ENCODE measurements at regions not wholly inside any gene's neighbourhood (a gene's known extent, or its start where the extent isn't known, plus 50 kb on each side); places are given as distances from the start of the nearest gene placed in this dataset.

DNA sequence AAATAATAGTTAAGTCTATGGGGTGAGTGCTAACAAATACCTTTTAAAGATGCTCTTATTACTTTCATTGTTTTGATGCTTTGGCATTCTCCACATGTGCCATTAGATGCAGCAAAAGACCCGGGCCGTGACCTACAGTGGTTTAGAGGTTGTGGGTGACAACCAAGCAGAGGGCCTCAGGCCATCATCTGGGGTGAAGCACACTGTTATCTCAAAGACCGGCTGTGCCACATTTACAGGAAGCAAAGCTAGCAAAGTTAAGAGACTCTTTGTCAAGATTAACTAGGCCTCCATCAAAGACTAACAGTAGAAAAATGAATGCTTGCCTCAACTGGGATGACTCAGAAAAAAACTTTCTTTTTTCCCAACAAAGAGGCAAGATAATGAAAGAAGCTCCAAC lies 695.3 kb downstream of the SATB2 start:
- H3K27ac ChIP-seq (ENCODE audit: low read depth, low read length), result no peak overlapping the region
- no peaks in the 10 kb centered on the region for H3K27me3 ChIP-seq (ENCODE audit: control insufficient read depth, insufficient read depth, low read length)
- H3K4me1 ChIP-seq (ENCODE audit: control insufficient read depth, insufficient read depth, low read length), result no peaks in the 10 kb centered on the region
- H3K36me3 ChIP-seq (ENCODE audit: control insufficient read depth, insufficient read depth, low read length), result no peaks in the 10 kb centered on the region
- H3K9ac ChIP-seq (ENCODE audit: low read depth, low read length), result no peak overlapping the region
- no peak overlapping the region for H3K4me3 ChIP-seq (ENCODE audit: low read depth, low read length)
- H3K9me3 ChIP-seq (ENCODE audit: control insufficient read depth, insufficient read depth, low read length), result no peaks in the 10 kb centered on the region

DNA sequence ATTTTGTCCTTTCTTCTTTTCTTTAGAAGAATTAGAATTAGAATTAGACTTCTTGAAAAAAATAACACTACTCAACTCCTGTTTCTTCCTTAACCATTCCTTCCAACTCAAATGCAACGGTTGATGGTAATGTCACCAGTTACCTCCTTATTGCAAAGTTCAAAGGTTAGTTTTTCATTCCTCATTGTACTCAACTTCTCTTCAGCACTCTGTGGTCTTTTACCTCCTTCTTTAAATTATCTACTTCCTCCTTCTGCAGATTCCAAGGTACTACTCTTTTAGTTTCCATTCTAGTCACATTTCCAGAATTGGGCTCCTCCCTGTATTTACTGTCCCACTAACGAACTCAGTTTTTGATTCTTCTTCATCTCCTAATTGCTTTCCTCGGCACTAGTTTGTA lies 700.7 kb downstream of the SATB2 start:
- no peaks in the 10 kb centered on the region for H3K4me1 ChIP-seq (ENCODE audit: control insufficient read depth, insufficient read depth, low read length)
- H3K27ac ChIP-seq (ENCODE audit: low read depth, low read length), result no peak overlapping the region

DNA sequence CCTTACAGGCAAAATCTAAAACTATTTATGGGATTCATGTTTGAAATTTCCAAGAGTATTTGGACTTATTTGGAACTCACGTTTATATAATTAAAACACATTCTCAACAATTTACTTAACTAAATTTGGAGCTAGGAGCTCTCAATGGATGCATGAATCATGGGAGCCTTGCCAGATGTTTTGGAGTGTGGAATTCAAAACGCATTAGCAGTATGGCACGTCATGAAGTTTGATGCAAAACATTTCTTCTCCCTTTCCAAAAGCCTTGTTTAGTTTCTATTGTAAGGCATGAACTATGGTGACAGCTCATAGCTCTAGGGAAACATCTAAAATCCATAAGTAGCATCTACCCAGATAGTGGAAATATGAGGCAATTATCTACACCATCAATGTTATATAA lies 701.6 kb downstream of the SATB2 start:
- Histone ChIP-seq H3K9me3 (ENCODE audit: control insufficient read depth, insufficient read depth, low read length) (no peaks in the 10 kb centered on the region), H3K36me3 (ENCODE audit: control insufficient read depth, insufficient read depth, low read length) (no peaks in the 10 kb centered on the region), H3K27me3 (ENCODE audit: control insufficient read depth, insufficient read depth, low read length) (no peaks in the 10 kb centered on the region), H3K4me1 (ENCODE audit: control insufficient read depth, insufficient read depth, low read length) (no peaks in the 10 kb centered on the region), H3K4me3 (ENCODE audit: low read depth, low read length) (no peak overlapping the region), H3K27ac (ENCODE audit: low read depth, low read length) (no peak overlapping the region), H3K9ac (ENCODE audit: low read depth, low read length) (no peak overlapping the region)

More for the DNA sequence above, 700.7 kb downstream of the SATB2 start:
- no peaks in the 10 kb centered on the region for H3K27me3 ChIP-seq (ENCODE audit: control insufficient read depth, insufficient read depth, low read length)
- no peaks in the 10 kb centered on the region for H3K36me3 ChIP-seq (ENCODE audit: control insufficient read depth, insufficient read depth, low read length)
- H3K4me3 ChIP-seq (ENCODE audit: low read depth, low read length), result no peak overlapping the region
- H3K9me3 ChIP-seq (ENCODE audit: control insufficient read depth, insufficient read depth, low read length), result no peaks in the 10 kb centered on the region
- no peak overlapping the region for H3K9ac ChIP-seq (ENCODE audit: low read depth, low read length)

DNA sequence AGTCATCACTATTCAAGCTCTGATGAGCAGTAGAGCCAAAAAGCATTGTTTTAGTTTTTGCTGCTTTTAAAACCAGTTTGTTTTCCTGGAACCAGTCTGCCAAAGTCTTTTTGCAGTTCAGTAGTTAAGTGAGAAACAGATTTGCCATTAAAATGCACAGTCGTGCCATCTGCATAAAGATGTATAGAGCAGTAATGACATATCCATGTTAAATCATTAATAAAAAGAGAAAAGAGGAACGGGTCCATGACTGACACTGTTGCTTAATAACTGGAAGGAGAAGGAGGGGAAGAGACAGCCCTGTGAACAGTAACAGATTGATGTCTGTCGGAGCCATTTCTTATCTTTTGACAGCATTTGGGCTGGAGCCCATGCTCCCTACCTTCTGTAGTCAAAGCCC lies 704.6 kb downstream of the SATB2 start:
- Histone ChIP-seq H3K4me1 (ENCODE audit: control insufficient read depth, insufficient read depth, low read length) (no peaks in the 10 kb centered on the region), H3K9ac (ENCODE audit: low read depth, low read length) (no peak overlapping the region), H3K36me3 (ENCODE audit: control insufficient read depth, insufficient read depth, low read length) (no peaks in the 10 kb centered on the region), H3K27me3 (ENCODE audit: control insufficient read depth, insufficient read depth, low read length) (no peaks in the 10 kb centered on the region), H3K27ac (ENCODE audit: low read depth, low read length) (no peak overlapping the region), H3K4me3 (ENCODE audit: low read depth, low read length) (no peak overlapping the region), H3K9me3 (ENCODE audit: control insufficient read depth, insufficient read depth, low read length) (no peaks in the 10 kb centered on the region)

DNA sequence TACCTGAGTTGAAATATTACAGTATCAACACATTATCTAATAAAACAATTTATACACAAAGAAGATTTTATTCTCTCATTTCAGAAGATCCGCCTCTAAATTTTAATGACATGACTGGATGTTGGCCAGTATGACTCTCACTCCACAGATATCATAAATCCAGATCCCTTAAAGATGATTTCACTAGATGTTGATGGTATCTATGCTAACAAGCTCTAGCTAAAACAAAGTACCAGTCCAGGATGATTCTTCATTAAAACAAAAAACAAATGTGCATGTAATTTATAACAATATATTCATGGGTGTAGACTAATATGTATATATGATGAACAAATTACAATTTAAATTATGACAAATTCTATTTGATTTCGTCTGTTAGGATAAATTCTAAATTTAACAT lies 708.4 kb downstream of the SATB2 start:
- H3K4me1 ChIP-seq (ENCODE audit: control insufficient read depth, insufficient read depth, low read length), result no peaks in the 10 kb centered on the region
- H3K9me3 ChIP-seq (ENCODE audit: control insufficient read depth, insufficient read depth, low read length), result no peaks in the 10 kb centered on the region
- H3K9ac ChIP-seq (ENCODE audit: low read depth, low read length), result no peak overlapping the region
- no peak overlapping the region for H3K27ac ChIP-seq (ENCODE audit: low read depth, low read length)
- no peaks in the 10 kb centered on the region for H3K27me3 ChIP-seq (ENCODE audit: control insufficient read depth, insufficient read depth, low read length)
- H3K36me3 ChIP-seq (ENCODE audit: control insufficient read depth, insufficient read depth, low read length), result no peaks in the 10 kb centered on the region
- no peak overlapping the region for H3K4me3 ChIP-seq (ENCODE audit: low read depth, low read length)

DNA sequence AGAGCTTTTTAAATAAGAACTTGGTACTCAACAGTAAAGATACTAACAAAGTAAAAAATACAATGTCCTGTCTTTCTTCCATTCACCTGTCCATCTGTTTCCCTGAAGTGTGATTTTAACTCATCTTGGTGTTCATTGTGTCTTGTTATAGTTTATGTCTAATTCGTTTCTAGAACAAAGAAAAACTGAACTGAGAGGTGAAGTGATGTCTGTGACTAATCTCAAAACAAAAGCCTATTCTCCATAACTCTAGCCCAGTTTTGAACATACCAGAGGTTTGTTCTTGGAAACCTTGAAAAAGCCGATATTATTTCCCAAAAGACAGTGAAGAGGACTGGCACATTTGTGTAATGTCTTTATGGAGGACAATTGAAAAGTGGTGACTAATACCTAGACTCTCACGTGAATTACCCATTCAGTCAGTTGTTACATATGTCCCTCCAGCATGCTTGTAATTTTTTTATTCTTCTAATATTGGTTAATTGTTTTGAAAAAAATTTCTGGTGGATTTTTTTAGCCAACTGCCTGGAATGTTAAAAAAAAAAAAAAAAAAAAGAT lies 725.8 kb downstream of the SATB2 start:
- Histone ChIP-seq H3K4me3 (ENCODE audit: low read depth, low read length) (no peak overlapping the region), H3K27me3 (ENCODE audit: control insufficient read depth, insufficient read depth, low read length) (no peaks in the 10 kb centered on the region), H3K36me3 (ENCODE audit: control insufficient read depth, insufficient read depth, low read length) (no peaks in the 10 kb centered on the region), H3K9me3 (ENCODE audit: control insufficient read depth, insufficient read depth, low read length) (no peaks in the 10 kb centered on the region), H3K27ac (ENCODE audit: low read depth, low read length) (no peak overlapping the region), H3K9ac (ENCODE audit: low read depth, low read length) (no peak overlapping the region), H3K4me1 (ENCODE audit: control insufficient read depth, insufficient read depth, low read length) (peaks cover 1% of the 10 kb centered on the region; the same call in 1 of the 2 replicates)

DNA sequence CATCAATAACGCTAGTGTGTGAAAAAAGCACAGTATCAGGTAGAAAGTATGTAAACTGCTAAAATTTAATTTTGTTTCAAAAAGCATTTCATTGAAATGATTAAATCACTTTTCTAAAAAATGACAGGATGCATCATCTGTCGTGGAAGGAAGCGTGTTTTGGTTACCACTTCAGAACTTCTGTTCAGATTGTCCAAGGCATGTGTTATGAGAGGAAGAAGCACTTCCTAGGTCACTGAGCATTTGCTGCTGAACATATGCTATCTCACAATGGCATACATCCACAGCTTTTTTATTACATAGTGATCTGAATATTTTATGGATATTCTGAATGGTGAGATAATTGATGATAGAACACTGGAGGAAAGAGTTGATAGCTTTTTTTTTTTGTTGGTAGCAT lies 737.5 kb downstream of the SATB2 start:
- no peak overlapping the region for H3K9ac ChIP-seq (ENCODE audit: low read depth, low read length)
- H3K9me3 ChIP-seq (ENCODE audit: control insufficient read depth, insufficient read depth, low read length), result no peaks in the 10 kb centered on the region
- no peak overlapping the region for H3K27ac ChIP-seq (ENCODE audit: low read depth, low read length)
- no peaks in the 10 kb centered on the region for H3K4me1 ChIP-seq (ENCODE audit: control insufficient read depth, insufficient read depth, low read length)
- H3K36me3 ChIP-seq (ENCODE audit: control insufficient read depth, insufficient read depth, low read length), result no peaks in the 10 kb centered on the region
- H3K27me3 ChIP-seq (ENCODE audit: control insufficient read depth, insufficient read depth, low read length), result no peaks in the 10 kb centered on the region
- H3K4me3 ChIP-seq (ENCODE audit: low read depth, low read length), result no peak overlapping the region

DNA sequence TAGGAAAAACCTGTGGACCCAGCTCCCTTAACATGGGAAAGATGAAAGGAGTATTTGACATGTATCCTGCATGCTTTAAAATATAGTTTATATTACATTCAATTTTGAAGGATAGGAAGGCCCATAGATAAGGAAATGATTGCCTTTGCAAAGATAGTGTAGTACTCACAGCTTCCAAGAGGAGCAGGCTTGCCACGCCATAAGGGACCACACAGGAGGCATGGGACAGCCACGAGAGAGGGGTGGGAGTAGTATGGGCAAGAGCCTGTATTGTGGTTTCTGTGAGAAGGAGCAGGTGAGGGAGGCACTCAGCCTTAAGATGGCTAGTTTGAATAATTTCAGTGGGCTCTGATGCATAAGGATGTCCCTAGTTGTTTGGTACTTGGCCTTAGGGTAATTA lies 740.3 kb downstream of the SATB2 start:
- Histone ChIP-seq H3K27ac (ENCODE audit: low read depth, low read length) (no peak overlapping the region), H3K4me3 (ENCODE audit: low read depth, low read length) (no peak overlapping the region), H3K27me3 (ENCODE audit: control insufficient read depth, insufficient read depth, low read length) (no peaks in the 10 kb centered on the region), H3K9me3 (ENCODE audit: control insufficient read depth, insufficient read depth, low read length) (no peaks in the 10 kb centered on the region), H3K36me3 (ENCODE audit: control insufficient read depth, insufficient read depth, low read length) (no peaks in the 10 kb centered on the region), H3K4me1 (ENCODE audit: control insufficient read depth, insufficient read depth, low read length) (no peaks in the 10 kb centered on the region), H3K9ac (ENCODE audit: low read depth, low read length) (no peak overlapping the region)

DNA sequence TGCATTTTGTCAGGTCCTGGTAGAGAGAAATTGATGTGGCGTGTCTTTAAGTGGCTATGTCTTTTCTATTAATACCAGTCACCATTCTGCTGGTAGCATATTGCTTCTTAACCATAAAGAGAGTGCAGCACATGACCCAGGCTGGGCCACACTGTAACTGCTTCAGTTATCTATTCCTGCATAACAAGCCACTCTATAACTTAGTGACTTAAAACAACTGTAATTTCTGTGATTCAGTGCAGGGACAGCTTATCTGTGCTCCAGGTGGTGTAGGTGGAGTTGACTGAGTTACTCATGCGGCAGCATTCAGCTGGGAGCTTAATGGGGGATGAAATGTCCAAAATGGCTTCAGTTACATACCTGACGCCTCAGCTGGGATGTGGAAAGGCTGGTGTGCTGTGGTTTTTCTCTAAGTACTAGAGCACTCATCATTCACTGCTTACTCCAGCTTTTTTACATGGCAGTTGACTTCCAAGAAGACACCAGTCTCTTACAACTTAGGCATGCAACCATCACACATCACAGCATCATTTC lies 742.4 kb downstream of the SATB2 start:
- Histone ChIP-seq H3K36me3 (ENCODE audit: control insufficient read depth, insufficient read depth, low read length) (no peaks in the 10 kb centered on the region), H3K4me1 (ENCODE audit: control insufficient read depth, insufficient read depth, low read length) (no peaks in the 10 kb centered on the region), H3K27me3 (ENCODE audit: control insufficient read depth, insufficient read depth, low read length) (no peaks in the 10 kb centered on the region), H3K4me3 (ENCODE audit: low read depth, low read length) (no peak overlapping the region), H3K9me3 (ENCODE audit: control insufficient read depth, insufficient read depth, low read length) (no peaks in the 10 kb centered on the region), H3K27ac (ENCODE audit: low read depth, low read length) (no peak overlapping the region), H3K9ac (ENCODE audit: low read depth, low read length) (no peak overlapping the region)

DNA sequence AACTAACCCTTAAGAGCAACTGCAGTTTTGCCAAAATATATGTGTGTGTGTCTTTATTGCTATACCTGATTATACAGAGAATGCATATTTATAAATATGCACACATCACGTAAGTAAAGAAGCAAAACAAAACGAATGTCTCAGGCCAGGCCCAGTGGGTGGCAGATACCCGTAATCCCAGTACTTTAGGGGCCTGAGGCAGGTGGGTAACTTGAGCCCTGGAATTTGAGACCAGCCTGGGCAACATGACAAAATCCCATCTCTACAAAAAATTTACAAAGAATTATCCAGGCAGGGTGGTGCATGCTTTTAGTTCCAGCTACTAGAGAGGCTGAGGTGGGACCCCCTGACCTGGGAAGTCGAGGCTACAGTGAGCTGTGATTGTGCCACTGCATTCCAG lies 745.3 kb downstream of the SATB2 start:
- H3K27ac ChIP-seq (ENCODE audit: low read depth, low read length), result no peak overlapping the region
- no peaks in the 10 kb centered on the region for H3K4me1 ChIP-seq (ENCODE audit: control insufficient read depth, insufficient read depth, low read length)
- no peaks in the 10 kb centered on the region for H3K27me3 ChIP-seq (ENCODE audit: control insufficient read depth, insufficient read depth, low read length)
- no peak overlapping the region for H3K4me3 ChIP-seq (ENCODE audit: low read depth, low read length)
- no peak overlapping the region for H3K9ac ChIP-seq (ENCODE audit: low read depth, low read length)
- H3K9me3 ChIP-seq (ENCODE audit: control insufficient read depth, insufficient read depth, low read length), result no peaks in the 10 kb centered on the region
- H3K36me3 ChIP-seq (ENCODE audit: control insufficient read depth, insufficient read depth, low read length), result no peaks in the 10 kb centered on the region

DNA sequence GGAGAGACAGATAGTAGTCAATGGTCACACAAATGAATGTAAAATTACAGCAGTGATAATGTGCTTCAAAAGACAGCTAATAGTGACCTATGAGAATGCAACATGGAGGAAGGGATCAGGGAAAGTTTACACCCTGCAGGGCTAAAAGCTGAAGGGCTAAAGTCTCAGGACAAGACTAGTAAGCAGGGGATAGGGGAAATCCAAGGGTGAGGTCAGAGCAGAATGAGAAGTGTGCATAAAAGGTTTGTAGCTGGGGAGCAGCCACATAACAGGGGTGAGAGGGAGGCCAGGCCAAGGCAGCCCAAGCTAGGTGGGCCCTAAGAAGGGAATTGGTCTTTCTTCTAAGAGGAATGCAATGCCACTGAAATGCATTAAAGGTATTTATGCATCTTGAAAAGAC lies 746.3 kb downstream of the SATB2 start:
- no peak overlapping the region for H3K4me3 ChIP-seq (ENCODE audit: low read depth, low read length)
- H3K27me3 ChIP-seq (ENCODE audit: control insufficient read depth, insufficient read depth, low read length), result no peaks in the 10 kb centered on the region
- H3K9me3 ChIP-seq (ENCODE audit: control insufficient read depth, insufficient read depth, low read length), result no peaks in the 10 kb centered on the region
- no peak overlapping the region for H3K9ac ChIP-seq (ENCODE audit: low read depth, low read length)
- H3K27ac ChIP-seq (ENCODE audit: low read depth, low read length), result no peak overlapping the region
- H3K36me3 ChIP-seq (ENCODE audit: control insufficient read depth, insufficient read depth, low read length), result no peaks in the 10 kb centered on the region
- H3K4me1 ChIP-seq (ENCODE audit: control insufficient read depth, insufficient read depth, low read length), result no peaks in the 10 kb centered on the region

DNA sequence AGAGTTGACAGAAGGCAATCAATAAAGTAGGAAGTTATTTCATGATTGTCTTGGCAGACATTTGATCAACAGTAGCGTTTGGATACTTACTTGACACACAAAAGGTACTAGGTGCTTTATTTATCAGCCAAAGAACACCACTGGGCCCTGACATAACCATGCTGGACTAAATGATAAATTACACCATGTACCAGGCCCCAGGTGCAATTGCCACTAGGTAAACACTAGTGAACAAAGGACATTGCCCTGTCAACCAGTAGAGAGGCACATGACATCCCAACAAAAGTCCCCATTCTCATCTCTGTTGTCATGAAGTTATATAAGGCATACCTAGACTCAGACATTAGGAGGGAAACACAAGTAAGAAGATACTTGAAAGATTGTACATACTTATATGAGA lies 747.2 kb downstream of the SATB2 start:
- H3K9me3 ChIP-seq (ENCODE audit: control insufficient read depth, insufficient read depth, low read length), result no peaks in the 10 kb centered on the region
- no peaks in the 10 kb centered on the region for H3K4me1 ChIP-seq (ENCODE audit: control insufficient read depth, insufficient read depth, low read length)
- H3K36me3 ChIP-seq (ENCODE audit: control insufficient read depth, insufficient read depth, low read length), result no peaks in the 10 kb centered on the region
- no peaks in the 10 kb centered on the region for H3K27me3 ChIP-seq (ENCODE audit: control insufficient read depth, insufficient read depth, low read length)
- no peak overlapping the region for H3K27ac ChIP-seq (ENCODE audit: low read depth, low read length)
- H3K4me3 ChIP-seq (ENCODE audit: low read depth, low read length), result no peak overlapping the region
- no peak overlapping the region for H3K9ac ChIP-seq (ENCODE audit: low read depth, low read length)
